ENCODE measurements at regions not wholly inside any gene's neighbourhood (a gene's known extent, or its start where the extent isn't known, plus 50 kb on each side); places are given as distances from the start of the nearest gene placed in this dataset.

DNA sequence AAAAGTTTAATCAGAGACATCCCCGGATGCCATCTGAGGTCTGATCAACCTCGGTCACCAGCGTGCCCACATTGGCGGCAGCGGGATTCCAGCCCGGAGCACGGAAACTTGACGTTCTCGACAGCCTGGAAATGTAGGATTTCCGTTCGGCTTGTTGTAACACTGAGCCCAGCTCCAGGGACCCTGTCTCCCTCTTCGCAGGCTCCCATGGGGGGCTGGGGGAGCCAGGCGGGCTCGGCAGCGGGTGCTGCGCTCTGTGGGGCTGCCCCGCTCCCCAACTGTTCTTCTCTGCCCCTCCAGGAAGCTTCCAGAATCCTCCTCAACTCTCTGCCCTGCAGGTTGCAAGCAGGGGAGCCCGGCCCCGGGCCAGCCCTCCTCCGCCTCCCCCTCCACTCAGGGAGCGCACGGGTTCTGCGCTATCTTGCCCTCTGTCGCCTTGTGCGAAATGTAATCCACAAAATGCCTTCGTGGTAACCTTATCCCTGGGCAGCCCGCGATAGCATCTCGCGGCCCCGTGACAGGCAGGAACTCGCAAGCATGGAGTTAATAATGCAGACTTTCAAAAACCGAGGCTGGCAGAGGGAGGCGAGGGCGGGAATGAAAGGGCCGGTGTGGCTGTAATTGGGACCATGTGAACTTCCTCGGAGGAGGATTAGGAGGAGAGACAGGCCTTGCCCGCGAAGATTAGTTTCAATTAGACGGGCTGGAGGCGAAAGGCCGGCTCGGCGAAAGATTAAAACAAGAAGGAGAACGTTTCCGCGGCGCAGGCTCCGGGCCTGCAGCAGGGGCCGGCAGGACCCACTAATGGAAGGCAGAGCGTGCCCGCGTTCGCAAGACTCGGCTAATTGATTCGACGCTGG lies 53.9 kb upstream of the TTC34 start:
- no peak overlapping the region for H3K27ac ChIP-seq (ENCODE audit: low read length)
- no peaks in the 10 kb centered on the region for H3K9me3 Mint-ChIP-seq
- no peaks in the 10 kb centered on the region for H3K4me1 ChIP-seq (ENCODE audit: control insufficient read depth, insufficient read depth, low read length)
- H3K27ac Mint-ChIP-seq, result no peak overlapping the region
- intact Hi-C loops (cut with micrococcal nuclease), result no loop called here
- H3K9me3 ChIP-seq (ENCODE audit: control insufficient read depth, insufficient read depth, low read length), result no peaks in the 10 kb centered on the region
- WGBS (ENCODE audit: insufficient coverage), result 93% methylated on average over 57 of the region's 57 CpGs
- no peak for DNase-seq
- peaks cover 0 to 2% of the 10 kb centered on the region in 2 donors for H3K27me3 Mint-ChIP-seq (ENCODE audit: low read depth in 2 of 2)
- H3K4me3 Mint-ChIP-seq, result no peak overlapping the region
- TF ChIP-seq, protein P1, sequence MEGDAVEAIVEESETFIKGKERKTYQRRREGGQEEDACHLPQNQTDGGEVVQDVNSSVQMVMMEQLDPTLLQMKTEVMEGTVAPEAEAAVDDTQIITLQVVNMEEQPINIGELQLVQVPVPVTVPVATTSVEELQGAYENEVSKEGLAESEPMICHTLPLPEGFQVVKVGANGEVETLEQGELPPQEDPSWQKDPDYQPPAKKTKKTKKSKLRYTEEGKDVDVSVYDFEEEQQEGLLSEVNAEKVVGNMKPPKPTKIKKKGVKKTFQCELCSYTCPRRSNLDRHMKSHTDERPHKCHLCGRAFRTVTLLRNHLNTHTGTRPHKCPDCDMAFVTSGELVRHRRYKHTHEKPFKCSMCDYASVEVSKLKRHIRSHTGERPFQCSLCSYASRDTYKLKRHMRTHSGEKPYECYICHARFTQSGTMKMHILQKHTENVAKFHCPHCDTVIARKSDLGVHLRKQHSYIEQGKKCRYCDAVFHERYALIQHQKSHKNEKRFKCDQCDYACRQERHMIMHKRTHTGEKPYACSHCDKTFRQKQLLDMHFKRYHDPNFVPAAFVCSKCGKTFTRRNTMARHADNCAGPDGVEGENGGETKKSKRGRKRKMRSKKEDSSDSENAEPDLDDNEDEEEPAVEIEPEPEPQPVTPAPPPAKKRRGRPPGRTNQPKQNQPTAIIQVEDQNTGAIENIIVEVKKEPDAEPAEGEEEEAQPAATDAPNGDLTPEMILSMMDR (IDR thresholded peaks at IDR 0.05), result no peak
- ATAC-seq, result no peak
- H3K36me3 Mint-ChIP-seq, result no peaks in the 10 kb centered on the region
- no peaks in the 10 kb centered on the region for H3K27me3 ChIP-seq (ENCODE audit: control insufficient read depth, insufficient read depth, low read length)
- no peak overlapping the region for H3K4me3 ChIP-seq (ENCODE audit: low read length)
- H3K4me1 Mint-ChIP-seq, result peaks cover 0 to 4% of the 10 kb centered on the region in 2 donors
- H3K36me3 ChIP-seq (ENCODE audit: control insufficient read depth, insufficient read depth, low read length), result no peaks in the 10 kb centered on the region

DNA sequence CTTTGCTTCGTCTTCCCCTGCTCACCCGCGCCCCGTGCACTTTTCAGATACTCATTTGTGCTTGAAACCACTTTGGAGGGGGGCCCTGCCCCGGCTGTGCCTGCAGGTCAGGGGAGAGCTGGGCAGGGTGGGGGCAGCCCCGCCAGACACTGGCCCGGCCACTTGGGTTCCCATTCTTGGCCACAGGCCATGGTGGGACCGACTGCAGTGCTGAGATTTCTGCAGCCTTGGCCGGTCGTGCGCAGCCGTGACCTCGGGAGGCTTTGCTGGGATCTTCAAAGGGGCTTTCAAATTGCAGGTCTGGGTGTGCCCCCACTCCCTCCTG lies 54.5 kb upstream of the TTC34 start:
- no peaks in the 10 kb centered on the region for H3K9me3 Mint-ChIP-seq

GRCh38 chr1:2856676-2857375 lies 55.3 kb upstream of the TTC34 start:
- TF ChIP-seq, protein P1 (IDR thresholded peaks at IDR 0.05), result no peak

More for the DNA sequence above, 54.5 kb upstream of the TTC34 start:
- no peak overlapping the region for H3K27ac ChIP-seq (ENCODE audit: low read length)
- H3K27me3 ChIP-seq (ENCODE audit: control insufficient read depth, insufficient read depth, low read length), result no peaks in the 10 kb centered on the region
- no peaks in the 10 kb centered on the region for H3K4me1 ChIP-seq (ENCODE audit: control insufficient read depth, insufficient read depth, low read length)
- no peaks in the 10 kb centered on the region for H3K27me3 Mint-ChIP-seq (ENCODE audit: low read depth in 2 of 2)
- H3K27ac Mint-ChIP-seq, result no peak overlapping the region
- no peaks in the 10 kb centered on the region for H3K36me3 Mint-ChIP-seq
- TF ChIP-seq, protein P1 (IDR thresholded peaks at IDR 0.05), result no peak
- H3K36me3 ChIP-seq (ENCODE audit: control insufficient read depth, insufficient read depth, low read length), result no peaks in the 10 kb centered on the region
- intact Hi-C loops (cut with micrococcal nuclease), result no loop called here
- DNase-seq (no peak), ATAC-seq (no peak)
- H3K9me3 ChIP-seq (ENCODE audit: control insufficient read depth, insufficient read depth, low read length), result no peaks in the 10 kb centered on the region
- 89% methylated on average over 13 of the region's 13 CpGs for WGBS (ENCODE audit: insufficient coverage)
- H3K4me3 Mint-ChIP-seq, result no peak overlapping the region
- no peak overlapping the region for H3K4me3 ChIP-seq (ENCODE audit: low read length)
- peaks cover 0 to 4% of the 10 kb centered on the region in 2 donors for H3K4me1 Mint-ChIP-seq

More at GRCh38 chr1:2856676-2857375, 55.3 kb upstream of the TTC34 start:
- intact Hi-C loops (cut with micrococcal nuclease), result no loop called here
- H3K27ac ChIP-seq (ENCODE audit: low read length), result no peak overlapping the region
- H3K27me3 ChIP-seq (ENCODE audit: control insufficient read depth, insufficient read depth, low read length), result no peaks in the 10 kb centered on the region
- H3K36me3 Mint-ChIP-seq, result no peaks in the 10 kb centered on the region
- 82% methylated on average over 23 of the region's 23 CpGs for WGBS (ENCODE audit: insufficient coverage)
- DNase-seq (no peak), ATAC-seq (no peak)
- H3K9me3 ChIP-seq (ENCODE audit: control insufficient read depth, insufficient read depth, low read length), result no peaks in the 10 kb centered on the region
- H3K4me3 Mint-ChIP-seq, result no peak overlapping the region
- no peaks in the 10 kb centered on the region for H3K27me3 Mint-ChIP-seq (ENCODE audit: low read depth in 2 of 2)
- H3K9me3 Mint-ChIP-seq, result no peaks in the 10 kb centered on the region
- H3K4me1 ChIP-seq (ENCODE audit: control insufficient read depth, insufficient read depth, low read length), result no peaks in the 10 kb centered on the region
- H3K27ac Mint-ChIP-seq, result no peak overlapping the region
- peaks cover 0 to 4% of the 10 kb centered on the region in 2 donors for H3K4me1 Mint-ChIP-seq
- no peaks in the 10 kb centered on the region for H3K36me3 ChIP-seq (ENCODE audit: control insufficient read depth, insufficient read depth, low read length)
- no peak overlapping the region for H3K4me3 ChIP-seq (ENCODE audit: low read length)

Measured in natural killer cell (primary cell).